ENCODE measurements at regions not wholly inside any gene's neighbourhood (a gene's known extent, or its start where the extent isn't known, plus 50 kb on each side); places are given as distances from the start of the nearest gene placed in this dataset.

GRCh38 chr11:114893329-114893728 lies 215.0 kb downstream of the NXPE2 start:
- Histone ChIP-seq H3K36me3 (ENCODE audit: control insufficient read depth, insufficient read depth, low read length) (no peaks in the 10 kb centered on the region), H3K4me3 (replicated peaks in 1 of 4; ENCODE audit: control extremely low read depth in 1 of 4, insufficient read depth in 1 of 4, low read depth in 3 of 4, low read length in 4 of 4) (no peak overlapping the region), H3K4me1 (ENCODE audit: control insufficient read depth, extremely low read depth, insufficient read depth, low read length) (no peaks in the 10 kb centered on the region), H4K20me1 (ENCODE audit: control insufficient read depth, extremely low read depth, insufficient read depth, low read length) (no peaks in the 10 kb centered on the region), H3K27me3 (ENCODE audit: control insufficient read depth, insufficient read depth, low read length) (no peaks in the 10 kb centered on the region), H2AFZ (ENCODE audit: low read length) (no peak overlapping the region), H3K27ac (ENCODE audit: insufficient read depth, low read length) (no peak overlapping the region), H3K9ac (ENCODE audit: insufficient read depth, low read length) (no peak overlapping the region), H3K79me2 (ENCODE audit: control insufficient read depth, insufficient read depth, low read length) (no peaks in the 10 kb centered on the region), H3K9me3 (ENCODE audit: control insufficient read depth, insufficient read depth, low read depth, low read length) (no peaks in the 10 kb centered on the region), H3K4me2 (ENCODE audit: extremely low read depth, insufficient read depth, low read length) (no peak overlapping the region)
- TF ChIP-seq EZH2 (IDR thresholded peaks at IDR 0.05; ENCODE audit: low read length, missing control alignments), result no peak
- TF ChIP-seq CTCF (conservative IDR thresholded peaks at IDR 0.05 in 1 of 2, IDR thresholded peaks at IDR 0.05 in 1 of 2; ENCODE audit: low read depth in 1 of 2, low read length in 2 of 2), result no peak
- no peak for DNase-seq (ENCODE audit: low read depth in 2 of 2)

GRCh38 chr11:114896594-114896993 lies 218.3 kb downstream of the NXPE2 start:
- H3K4me1 ChIP-seq (ENCODE audit: control insufficient read depth, extremely low read depth, insufficient read depth, low read length), result no peaks in the 10 kb centered on the region
- no peaks in the 10 kb centered on the region for H4K20me1 ChIP-seq (ENCODE audit: control insufficient read depth, extremely low read depth, insufficient read depth, low read length)
- TF ChIP-seq CTCF (conservative IDR thresholded peaks at IDR 0.05 in 1 of 2, IDR thresholded peaks at IDR 0.05 in 1 of 2; ENCODE audit: low read depth in 1 of 2, low read length in 2 of 2), result no peak
- no peak for TF ChIP-seq EZH2 (IDR thresholded peaks at IDR 0.05; ENCODE audit: low read length, missing control alignments)
- no peaks in the 10 kb centered on the region for H3K9me3 ChIP-seq (ENCODE audit: control insufficient read depth, insufficient read depth, low read depth, low read length)
- H3K36me3 ChIP-seq (ENCODE audit: control insufficient read depth, insufficient read depth, low read length), result no peaks in the 10 kb centered on the region
- H3K4me3 ChIP-seq (replicated peaks in 1 of 4; ENCODE audit: control extremely low read depth in 1 of 4, insufficient read depth in 1 of 4, low read depth in 3 of 4, low read length in 4 of 4), result no peak overlapping the region
- no peaks in the 10 kb centered on the region for H3K27me3 ChIP-seq (ENCODE audit: control insufficient read depth, insufficient read depth, low read length)
- no peak overlapping the region for H3K4me2 ChIP-seq (ENCODE audit: extremely low read depth, insufficient read depth, low read length)
- H3K79me2 ChIP-seq (ENCODE audit: control insufficient read depth, insufficient read depth, low read length), result no peaks in the 10 kb centered on the region
- H2AFZ ChIP-seq (ENCODE audit: low read length), result no peak overlapping the region
- DNase-seq (ENCODE audit: low read depth in 2 of 2), result no peak
- no peak overlapping the region for H3K27ac ChIP-seq (ENCODE audit: insufficient read depth, low read length)
- H3K9ac ChIP-seq (ENCODE audit: insufficient read depth, low read length), result no peak overlapping the region

GRCh38 chr11:114909866-114910265 lies 231.5 kb downstream of the NXPE2 start:
- Histone ChIP-seq H2AFZ (ENCODE audit: low read length) (no peak overlapping the region), H3K4me2 (ENCODE audit: extremely low read depth, insufficient read depth, low read length) (no peak overlapping the region), H3K9me3 (ENCODE audit: control insufficient read depth, insufficient read depth, low read depth, low read length) (no peaks in the 10 kb centered on the region), H3K27ac (ENCODE audit: insufficient read depth, low read length) (no peak overlapping the region), H3K9ac (ENCODE audit: insufficient read depth, low read length) (no peak overlapping the region), H3K79me2 (ENCODE audit: control insufficient read depth, insufficient read depth, low read length) (no peaks in the 10 kb centered on the region), H3K4me1 (ENCODE audit: control insufficient read depth, extremely low read depth, insufficient read depth, low read length) (no peaks in the 10 kb centered on the region), H3K4me3 (replicated peaks in 1 of 4; ENCODE audit: control extremely low read depth in 1 of 4, insufficient read depth in 1 of 4, low read depth in 3 of 4, low read length in 4 of 4) (no peak overlapping the region), H3K27me3 (ENCODE audit: control insufficient read depth, insufficient read depth, low read length) (no peaks in the 10 kb centered on the region), H3K36me3 (ENCODE audit: control insufficient read depth, insufficient read depth, low read length) (no peaks in the 10 kb centered on the region), H4K20me1 (ENCODE audit: control insufficient read depth, extremely low read depth, insufficient read depth, low read length) (no peaks in the 10 kb centered on the region)
- DNase-seq (ENCODE audit: low read depth in 2 of 2), result no peak
- TF ChIP-seq EZH2 (IDR thresholded peaks at IDR 0.05; ENCODE audit: low read length, missing control alignments), result no peak
- no peak for TF ChIP-seq CTCF (conservative IDR thresholded peaks at IDR 0.05 in 1 of 2, IDR thresholded peaks at IDR 0.05 in 1 of 2; ENCODE audit: low read depth in 1 of 2, low read length in 2 of 2)
